Aorta (tissue), 5 donors: ENCODE measurements at regions not wholly inside any gene's neighbourhood (a gene's known extent, or its start where the extent isn't known, plus 50 kb on each side); places are given as distances from the start of the nearest gene placed in this dataset.

Experiments
- ATAC-seq: fragments of 200-7000 bp; cut with Tn5 transposase; one replicate; pipeline ENCODE4 v1.9.1; 2022; ENCODE audit warnings: moderate library complexity; ENCODE audit not compliant: low FRiP score
- DNase-seq, 2 donors: peaks; one replicate each; pipeline ENCODE4 v3.0.0-alpha.2; 2020
- H3K27ac ChIP-seq, 2 donors: one replicate each; pipeline ENCODE4 v1.5.1; 2013; ENCODE audit warnings: low read length in 2 of 2, mild to moderate bottlenecking in 2 of 2, moderate library complexity in 2 of 2, control low read depth in 1 of 2, inconsistent platforms in 1 of 2, low read depth in 1 of 2
- H3K27me3 ChIP-seq, 2 donors: one replicate each; pipeline ENCODE4 v1.6.1; 2013; ENCODE audit warnings: control low read depth in 1 of 2, low read length in 1 of 2, mild to moderate bottlenecking in 1 of 2, moderate library complexity in 1 of 2; ENCODE audit not compliant: insufficient read depth in 2 of 2, control insufficient read depth in 1 of 2
- H3K36me3 ChIP-seq, 2 donors: one replicate each; pipeline ENCODE4 v1.6.1; 2013; ENCODE audit warnings: control low read depth in 1 of 2, low read length in 1 of 2, mild to moderate bottlenecking in 1 of 2; ENCODE audit not compliant: insufficient read depth in 2 of 2, control insufficient read depth in 1 of 2
- H3K4me1 ChIP-seq, 2 donors: one replicate each; pipeline ENCODE4 v1.6.1; 2013; ENCODE audit warnings: low read length in 2 of 2, control low read depth in 1 of 2, mild to moderate bottlenecking in 1 of 2, moderate library complexity in 1 of 2; ENCODE audit not compliant: insufficient read depth in 2 of 2, control insufficient read depth in 1 of 2
- H3K4me3 ChIP-seq, 2 donors: one replicate each; pipeline ENCODE4 v1.5.1; 2013; ENCODE audit warnings: low read length in 2 of 2, control low read depth in 1 of 2, mild to moderate bottlenecking in 1 of 2
- H3K9me3 ChIP-seq: one replicate; pipeline ENCODE4 v1.6.1; 2013; ENCODE audit warnings: mild to moderate bottlenecking, low read length; ENCODE audit not compliant: control insufficient read depth
- WGBS, 2 donors: extraction: QIAGEN DNeasy Blood & Tissue Kit; methylation state at CpG; one replicate each; pipeline ENCODE4 v1.1.7; 2013; 5-methylcytosine and 5-hydroxymethylcytosine counted together
- intact Hi-C, 2 donors: fragments of 100-400 bp; cut with DNase I; formaldehyde crosslinking; loops; one replicate each; pipeline versions ENCODE4 v1.14.2 to v1.15.0; 2022
- donor health status: healthy with polysubstance abuse.
- donor health status: Bipolar disorder and iron deficiency.
- donor health status: DM: no; HTN: no; CAD: no.
- donor health status: DM: no; HTN: no; CAD: no.
- donor health status: DM: yes; HTN: yes; CAD: no.

DNA sequence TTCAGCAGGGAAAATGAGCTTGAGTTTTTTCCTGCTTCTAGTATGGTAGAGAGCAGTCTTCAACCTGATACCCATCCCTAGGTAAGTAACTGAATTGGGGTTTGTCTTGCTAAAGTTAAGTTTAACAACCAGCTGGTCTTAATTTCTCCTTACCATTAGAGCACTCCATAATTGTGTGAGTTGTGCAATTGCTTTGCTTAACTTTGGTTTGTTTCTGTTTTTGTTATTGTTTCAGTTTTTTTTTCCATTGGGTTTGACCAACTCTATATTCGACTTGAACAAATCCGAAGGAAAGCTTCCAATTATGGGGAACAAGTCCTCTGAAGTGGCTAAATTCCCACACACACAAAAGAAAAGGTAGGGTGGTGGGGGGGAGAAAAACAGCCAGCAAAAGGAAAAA is 641.1 kb downstream of the PLA2G4A start:
- Histone ChIP-seq H3K27me3 (no peaks in the 10 kb centered on the region), H3K9me3 (peaks cover 4% of the 10 kb centered on the region), H3K27ac (no peak overlapping the region), H3K4me3 (no peak overlapping the region), H3K36me3 (no peaks in the 10 kb centered on the region), H3K4me1 (no peaks in the 10 kb centered on the region)
- 74 to 86% methylated on average over 2 of the region's 2 CpGs for WGBS, 2 donors
- DNase-seq (no peak), ATAC-seq (no peak)
- intact Hi-C loops: no loop called here

DNA sequence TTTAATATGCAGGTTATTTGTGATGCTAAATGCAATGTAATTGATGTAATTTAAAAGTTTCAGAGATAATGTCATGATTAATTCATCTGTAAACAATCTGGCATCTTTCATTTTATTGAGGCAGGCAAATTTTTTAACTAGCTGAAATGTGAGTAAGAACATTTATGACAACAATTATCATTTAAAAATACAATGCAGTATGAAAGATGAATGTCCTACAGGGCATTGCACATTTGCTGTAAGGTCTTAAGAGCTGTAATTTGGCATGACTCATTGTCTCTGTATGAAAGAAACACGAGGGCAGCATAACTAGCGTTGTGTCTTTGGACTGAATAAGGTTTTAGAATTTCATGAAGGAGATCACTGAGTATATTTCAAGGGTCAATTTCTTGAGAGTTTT is 642.8 kb downstream of the PLA2G4A start:
- no peaks in the 10 kb centered on the region for H3K27me3 ChIP-seq
- no peaks in the 10 kb centered on the region for H3K4me1 ChIP-seq
- H3K36me3 ChIP-seq: no peaks in the 10 kb centered on the region
- H3K27ac ChIP-seq: no peak overlapping the region
- intact Hi-C loops: no loop called here
- ATAC-seq: no peak
- no peak for DNase-seq
- no peaks in the 10 kb centered on the region for H3K9me3 ChIP-seq
- whole genome bisulfite sequencing, 2 donors: 51 to 72% methylated on average over 2 of the region's 2 CpGs
- no peak overlapping the region for H3K4me3 ChIP-seq

DNA sequence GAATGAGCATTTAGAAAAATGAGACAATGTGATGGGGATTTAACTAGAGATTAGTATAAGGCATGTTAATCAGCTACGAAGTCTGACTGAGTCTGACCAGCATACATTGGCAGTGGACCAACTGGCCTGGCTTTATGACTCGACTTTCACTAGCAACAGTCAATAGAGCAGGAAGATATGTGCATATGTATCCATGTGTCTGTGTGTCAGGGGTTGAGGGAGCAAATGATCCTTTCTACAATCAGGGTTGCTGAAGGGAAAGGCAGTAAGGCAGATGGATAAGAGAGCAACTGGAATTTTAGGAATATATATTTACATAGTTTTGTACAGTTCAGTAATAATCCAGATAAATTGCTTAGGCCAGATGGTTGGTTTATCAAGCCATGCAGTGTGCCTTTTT is 645.6 kb downstream of the PLA2G4A start:
- Histone ChIP-seq H3K9me3 (peaks cover 1% of the 10 kb centered on the region), H3K36me3 (no peaks in the 10 kb centered on the region), H3K27me3 (no peaks in the 10 kb centered on the region), H3K4me3 (no peak overlapping the region), H3K27ac (no peak overlapping the region), H3K4me1 (no peaks in the 10 kb centered on the region)
- WGBS, 2 donors: 11 to 15% methylated on average over 2 of the region's 2 CpGs
- ATAC-seq: no peak
- intact Hi-C loops: no loop called here
- no peak for DNase-seq

DNA sequence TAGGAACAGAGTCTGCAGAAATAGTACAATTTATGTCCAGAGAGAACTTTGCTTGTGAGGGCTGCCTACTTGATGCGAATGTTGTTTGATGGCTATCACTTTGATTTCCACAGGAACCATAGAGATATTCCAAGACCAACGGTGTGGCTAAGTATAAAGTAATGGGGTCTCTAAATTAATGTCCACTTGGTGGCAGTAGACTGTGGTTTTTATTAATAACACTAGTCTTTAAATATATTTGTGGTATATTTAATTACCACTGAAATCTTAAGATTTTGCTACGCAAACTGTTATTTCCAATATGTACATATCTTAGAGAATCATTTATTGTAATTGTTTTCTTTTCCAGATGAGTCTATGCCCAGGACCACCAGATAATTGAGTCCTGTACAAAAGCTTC is 647.9 kb downstream of the PLA2G4A start:
- 51 to 62% methylated on average over 3 of the region's 3 CpGs for WGBS, 2 donors
- no peak overlapping the region for H3K27ac ChIP-seq
- peaks cover 1% of the 10 kb centered on the region for H3K9me3 ChIP-seq
- intact Hi-C loops: no loop called here
- no peaks in the 10 kb centered on the region for H3K4me1 ChIP-seq
- ATAC-seq: no peak
- no peak for DNase-seq
- no peak overlapping the region for H3K4me3 ChIP-seq
- no peaks in the 10 kb centered on the region for H3K36me3 ChIP-seq
- H3K27me3 ChIP-seq: no peaks in the 10 kb centered on the region

DNA sequence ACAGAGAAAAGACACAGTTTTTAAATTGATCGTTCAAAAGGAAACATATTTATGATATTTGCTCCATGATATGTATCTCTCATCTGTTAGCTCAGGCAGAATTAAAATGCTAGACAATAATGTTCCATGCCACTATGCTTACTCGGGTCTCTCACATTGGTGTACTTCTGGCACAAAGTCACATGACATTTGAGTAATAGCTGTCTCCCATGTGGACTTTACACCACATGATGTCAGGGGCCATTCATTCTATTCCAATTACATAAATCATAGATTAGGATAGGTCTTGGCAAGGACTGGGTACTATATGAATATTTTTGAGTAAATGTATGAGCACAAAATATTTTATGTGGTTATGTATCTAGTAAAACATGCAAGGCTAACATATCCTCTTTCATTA is 648.4 kb downstream of the PLA2G4A start:
- H3K27ac ChIP-seq: no peak overlapping the region
- intact Hi-C loops: no loop called here
- H3K27me3 ChIP-seq: no peaks in the 10 kb centered on the region
- WGBS, 2 donors: 33 to 34% methylated on average over 2 of the region's 2 CpGs
- H3K9me3 ChIP-seq: peaks cover 1% of the 10 kb centered on the region
- no peaks in the 10 kb centered on the region for H3K4me1 ChIP-seq
- no peak for DNase-seq
- H3K36me3 ChIP-seq: no peaks in the 10 kb centered on the region
- no peak overlapping the region for H3K4me3 ChIP-seq
- ATAC-seq: no peak

DNA sequence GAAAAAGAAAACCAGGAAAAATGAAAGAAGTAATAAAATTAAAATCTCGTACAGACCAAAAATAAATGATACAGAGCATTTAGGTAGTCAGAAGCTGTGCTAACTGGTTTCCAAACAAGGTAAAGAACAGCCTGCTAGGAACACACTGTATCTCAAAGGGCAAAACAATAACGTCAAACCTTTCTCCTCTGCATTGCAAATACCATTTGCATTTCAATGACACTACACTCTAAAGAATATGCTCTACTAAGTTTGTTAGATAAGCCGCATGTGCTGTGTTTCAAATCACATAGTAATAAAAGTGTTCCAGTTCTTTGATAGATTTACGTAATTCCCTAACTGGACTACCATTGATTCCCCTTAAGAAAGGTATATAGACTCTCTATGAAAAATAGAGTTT is 648.8 kb downstream of the PLA2G4A start:
- no peak overlapping the region for H3K4me3 ChIP-seq
- 60 to 62% methylated on average over 4 of the region's 4 CpGs for WGBS, 2 donors

DNA sequence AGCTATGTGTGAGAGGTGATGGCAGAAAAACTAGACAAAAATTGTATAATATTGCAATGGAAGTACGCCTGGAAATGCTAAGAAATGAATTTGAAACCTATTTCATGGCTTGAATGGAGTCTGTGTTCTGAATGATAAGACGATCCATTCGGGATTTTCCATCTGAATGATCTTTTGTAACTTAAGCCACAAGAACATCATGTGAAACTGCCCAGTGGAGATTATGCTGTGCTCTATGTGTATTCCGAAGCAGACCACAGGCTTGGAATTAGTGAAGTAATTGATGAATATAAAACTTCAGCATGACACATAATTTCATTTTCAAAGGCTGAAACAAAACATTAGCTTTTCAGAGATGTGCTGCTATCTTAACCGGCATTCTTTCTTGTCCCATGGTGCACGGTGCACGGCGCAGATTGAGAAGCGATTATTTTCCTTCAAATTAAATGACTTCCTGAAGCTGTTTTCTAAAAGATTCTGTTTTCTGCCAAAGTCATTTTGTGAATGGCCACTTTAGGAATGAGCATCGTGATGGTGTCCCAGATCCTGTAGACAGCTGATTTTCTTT is 652.9 kb downstream of the PLA2G4A start:
- DNase-seq: no peak
- 53 to 64% methylated on average over 9 to 10 of the region's 10 CpGs for WGBS, 2 donors

More for the DNA sequence above, 648.8 kb downstream of the PLA2G4A start:
- Histone ChIP-seq H3K36me3 (no peaks in the 10 kb centered on the region), H3K9me3 (peaks cover 1% of the 10 kb centered on the region), H3K27me3 (no peaks in the 10 kb centered on the region), H3K4me1 (no peaks in the 10 kb centered on the region), H3K27ac (no peak overlapping the region)
- DNase-seq (no peak), ATAC-seq (no peak)
- intact Hi-C loops: no loop called here

DNA sequence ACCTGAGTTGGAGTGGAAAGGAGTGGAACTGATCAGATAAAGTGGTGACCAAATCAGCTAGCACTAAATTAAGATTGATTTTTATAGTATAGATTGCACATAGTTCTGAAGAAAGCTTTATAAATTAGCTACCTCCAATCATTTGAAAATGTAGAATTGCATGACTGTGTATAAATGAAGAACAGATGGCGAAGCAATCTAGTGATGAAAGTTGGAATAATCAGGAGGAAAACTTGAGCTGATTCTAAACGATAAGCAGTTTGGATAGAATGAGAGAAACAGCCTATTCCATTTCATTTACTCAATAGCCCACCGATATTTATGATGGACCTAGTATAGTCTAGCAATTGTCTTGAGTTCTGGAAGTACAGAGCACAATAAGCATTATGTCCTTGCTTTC is 661.5 kb downstream of the PLA2G4A start:
- Histone ChIP-seq H3K4me1 (no peaks in the 10 kb centered on the region), H3K27ac (no peak overlapping the region), H3K36me3 (no peaks in the 10 kb centered on the region), H3K27me3 (no peaks in the 10 kb centered on the region), H3K9me3 (no peaks in the 10 kb centered on the region), H3K4me3 (no peak overlapping the region)
- WGBS, 2 donors: 87 to 94% methylated on average over 3 of the region's 3 CpGs
- ATAC-seq (no peak), DNase-seq (no peak)
- intact Hi-C loops: no loop called here

More for the DNA sequence above, 652.9 kb downstream of the PLA2G4A start:
- Histone ChIP-seq H3K4me3 (no peak overlapping the region), H3K27ac (no peak overlapping the region), H3K4me1 (no peaks in the 10 kb centered on the region), H3K36me3 (no peaks in the 10 kb centered on the region), H3K27me3 (no peaks in the 10 kb centered on the region), H3K9me3 (peaks cover 1% of the 10 kb centered on the region)
- ATAC-seq: no peak
- intact Hi-C loops: no loop called here

DNA sequence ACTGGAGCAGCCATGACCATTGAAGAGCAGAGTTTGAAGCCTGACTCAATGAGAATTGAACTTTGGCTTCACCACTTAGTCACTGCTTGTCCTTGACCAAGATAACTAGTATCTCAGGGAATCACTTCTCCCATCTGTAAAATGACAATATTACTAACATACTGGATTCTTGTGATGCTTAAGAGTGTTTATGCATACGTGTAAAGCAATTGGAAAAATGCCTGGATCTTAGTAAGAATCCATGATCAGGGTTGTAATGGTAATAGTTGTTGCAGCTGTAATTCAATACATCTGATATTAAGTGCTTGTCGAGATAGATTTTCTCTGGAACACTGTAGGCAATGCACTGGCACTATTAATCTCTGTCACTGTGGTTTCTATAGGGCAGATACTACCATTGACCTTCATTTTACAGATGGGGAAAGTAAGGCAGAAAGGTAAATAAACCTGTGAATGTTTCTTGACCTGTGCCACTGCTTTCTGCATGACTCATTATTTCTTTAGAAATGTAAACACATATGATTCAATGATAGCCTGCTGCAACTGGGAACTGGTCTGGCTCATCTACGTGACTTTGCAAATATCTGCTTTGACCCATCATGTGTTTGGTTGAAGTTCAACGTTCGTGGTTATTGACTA is 662.5 kb downstream of the PLA2G4A start:
- no peak overlapping the region for H3K4me3 ChIP-seq
- no peak for ATAC-seq
- intact Hi-C loops: no loop called here
- no peaks in the 10 kb centered on the region for H3K27me3 ChIP-seq
- 48 to 67% methylated on average over 5 of the region's 5 CpGs for WGBS, 2 donors
- no peaks in the 10 kb centered on the region for H3K36me3 ChIP-seq
- H3K27ac ChIP-seq: no peak overlapping the region
- no peaks in the 10 kb centered on the region for H3K9me3 ChIP-seq
- H3K4me1 ChIP-seq: no peaks in the 10 kb centered on the region
- DNase-seq: no peak
